A673 (cell line): ENCODE measurements at regions not wholly inside any gene's neighbourhood (a gene's known extent, or its start where the extent isn't known, plus 50 kb on each side); places are given as distances from the start of the nearest gene placed in this dataset.

Source experiments
- CTCF ChIP-seq: fragments of 300-800, 200-600 bp; sonication (generic); conservative IDR thresholded peaks from 2 replicates; pipeline ENCODE4 v1.5.1; 2017; ENCODE audit warnings: low read depth, mild to moderate bottlenecking, antibody characterized with exemption, low read length, moderate library complexity, mixed read lengths
- EZH2 ChIP-seq: fragments of 200-600 bp; sonication (generic); IDR thresholded peaks from 2 replicates; pipeline ENCODE4 v1.6.1; 2017; ENCODE audit warnings: borderline replicate concordance, low read depth, mild to moderate bottlenecking, mixed read lengths, antibody characterized with exemption, low read length; ENCODE audit not compliant: poor library complexity, severe bottlenecking

GRCh38 chr4:159009521-159009920 is 93.4 kb upstream of the RAPGEF2 start:
- TF ChIP-seq EZH2: no peak
- TF ChIP-seq CTCF: no peak
